GM23248 (cell line): ENCODE measurements at regions not wholly inside any gene's neighbourhood (a gene's known extent, or its start where the extent isn't known, plus 50 kb on each side); places are given as distances from the start of the nearest gene placed in this dataset.

Experiments
- EZH2 ChIP-seq: fragments of 200-600 bp; sonication (generic); IDR thresholded peaks from 2 replicates; pipeline ENCODE4 v1.6.1; 2018; ENCODE audit warnings: antibody characterized with exemption, mild to moderate bottlenecking; ENCODE audit not compliant: insufficient read depth, poor library complexity, severe bottlenecking
- EZH2phosphoT487 ChIP-seq: fragments of 200-600 bp; sonication (generic); IDR thresholded peaks from 2 replicates; pipeline ENCODE4 v1.6.1; 2018; ENCODE audit warnings: antibody characterized with exemption, moderate library complexity, mild to moderate bottlenecking, low read depth; ENCODE audit not compliant: insufficient read depth

- no peak for TF ChIP-seq EZH2
- TF ChIP-seq EZH2phosphoT487: no peak
Measured at GRCh38 chr2:12467303-12467702, 249.4 kb upstream of the TRIB2 start.
